CD14-positive monocyte (primary cell): ENCODE measurements at regions not wholly inside any gene's neighbourhood (a gene's known extent, or its start where the extent isn't known, plus 50 kb on each side); places are given as distances from the start of the nearest gene placed in this dataset.

ENCODE experiments used
- DNase-seq, 3 donors: peaks; one replicate each; pipeline ENCODE4 v3.0.0-alpha.2; 2011 to 2022
- H2AFZ ChIP-seq: 2 replicates; pipeline ENCODE4 v1.6.0; 2012; ENCODE audit warnings: mild to moderate bottlenecking, low read depth, low read length, inconsistent platforms; ENCODE audit not compliant: insufficient read depth, poor library complexity, severe bottlenecking
- H3K27ac ChIP-seq, 2 donors: 1 replicate in 1 of 2; 2 replicates in 1 of 2; pipeline ENCODE4 v1.5.1; 2012 to 2013; ENCODE audit warnings: low read length in 2 of 2, control low read depth in 1 of 2, inconsistent platforms in 1 of 2, low read depth in 1 of 2, mild to moderate bottlenecking in 1 of 2
- H3K27me3 ChIP-seq, 2 donors: one replicate each; pipeline versions ENCODE4 v1.6.0 to v1.6.1; 2011 to 2013; ENCODE audit warnings: low read length in 2 of 2; ENCODE audit not compliant: control insufficient read depth in 2 of 2, insufficient read depth in 2 of 2
- H3K36me3 ChIP-seq, 2 donors: replicated peaks in 1 of 2; 1 replicate in 1 of 2; 2 replicates in 1 of 2; pipeline versions ENCODE4 v1.5.1 to v1.6.1; 2012 to 2013; ENCODE audit warnings: low read length in 2 of 2, control low read depth in 1 of 2, inconsistent platforms in 1 of 2, mild to moderate bottlenecking in 1 of 2; ENCODE audit not compliant: insufficient read depth in 2 of 2, control insufficient read depth in 1 of 2
- H3K4me1 ChIP-seq, 2 donors: 1 replicate in 1 of 2; 2 replicates in 1 of 2; pipeline versions ENCODE4 v1.5.1 to v1.6.1; 2012 to 2013; ENCODE audit warnings: low read length in 2 of 2, control low read depth in 1 of 2, inconsistent platforms in 1 of 2, mild to moderate bottlenecking in 1 of 2, moderate library complexity in 1 of 2; ENCODE audit not compliant: insufficient read depth in 2 of 2, control insufficient read depth in 1 of 2
- H3K4me2 ChIP-seq: replicated peaks from 2 replicates; pipeline ENCODE3; 2012; ENCODE audit warnings: low read length, moderate library complexity, mild to moderate bottlenecking; ENCODE audit not compliant: poor library complexity, severe bottlenecking; ENCODE audit errors: extremely low read depth
- H3K4me3 ChIP-seq, 3 experiments: fragments of 200-600 bp in 1 of 3; sonication (generic) in 1 of 3; replicated peaks in 1 of 3; 1 replicate in 2 of 3; 2 replicates in 1 of 3; pipeline ENCODE4 v1.5.1; 2011 to 2013; ENCODE audit warnings: low read length in 3 of 3, mild to moderate bottlenecking in 3 of 3, control low read depth in 2 of 3, low read depth in 2 of 3, inconsistent platforms in 1 of 3, moderate library complexity in 1 of 3
- H3K79me2 ChIP-seq: 2 replicates; pipeline ENCODE4 v1.6.0; 2012; ENCODE audit warnings: mild to moderate bottlenecking, control low read depth, inconsistent platforms, low read length, moderate library complexity; ENCODE audit not compliant: insufficient read depth
- H3K9ac ChIP-seq: 2 replicates; pipeline ENCODE4 v1.6.0; 2017; ENCODE audit warnings: low read length, mild to moderate bottlenecking; ENCODE audit not compliant: insufficient read depth, poor library complexity, severe bottlenecking
- H3K9me3 ChIP-seq, 2 donors: replicated peaks in 1 of 2; 1 replicate in 1 of 2; 2 replicates in 1 of 2; pipeline versions ENCODE4 v1.5.1 to v1.6.1; 2012 to 2013; ENCODE audit warnings: low read length in 2 of 2, control low read depth in 1 of 2; ENCODE audit not compliant: control insufficient read depth in 1 of 2, insufficient read depth in 1 of 2
- H4K20me1 ChIP-seq: 2 replicates; pipeline ENCODE4 v1.6.0; 2012; ENCODE audit warnings: mild to moderate bottlenecking, low read length, control low read depth, moderate library complexity; ENCODE audit not compliant: insufficient read depth
- H3K27ac Mint-ChIP-seq, 7 donors: one replicate each; pipeline ENCODE4 v1.8.0; 2020; ENCODE audit warnings: mild to moderate bottlenecking in 7 of 7, mixed read lengths in 7 of 7, moderate library complexity in 6 of 7, inconsistent platforms in 2 of 7
- H3K27me3 Mint-ChIP-seq, 3 donors: one replicate each; pipeline ENCODE4 v1.8.0; 2021 to 2022; ENCODE audit warnings: low read depth in 3 of 3, mild to moderate bottlenecking in 3 of 3, mixed read lengths in 3 of 3, moderate library complexity in 3 of 3, inconsistent platforms in 1 of 3
- H3K36me3 Mint-ChIP-seq, 2 donors: one replicate each; pipeline ENCODE4 v1.8.0; 2020; ENCODE audit warnings: mixed read lengths in 2 of 2, inconsistent platforms in 1 of 2, mild to moderate bottlenecking in 1 of 2
- H3K4me1 Mint-ChIP-seq: one replicate; pipeline ENCODE4 v1.8.0; 2020; ENCODE audit warnings: mild to moderate bottlenecking, mixed read lengths
- H3K4me3 Mint-ChIP-seq, 2 donors: one replicate each; pipeline ENCODE4 v1.8.0; 2020; ENCODE audit warnings: mild to moderate bottlenecking in 2 of 2, mixed read lengths in 2 of 2, moderate library complexity in 1 of 2
- H3K9me3 Mint-ChIP-seq, 7 donors: one replicate each; pipeline ENCODE4 v1.8.0; 2020 to 2022; ENCODE audit warnings: mixed read lengths in 7 of 7, mild to moderate bottlenecking in 6 of 7, moderate library complexity in 6 of 7, inconsistent platforms in 2 of 7
- WGBS: methylation state at CpG from one replicate; pipeline ENCODE4 v1.1.5; 2013; ENCODE audit warnings: missing lambda C conversion rate; ENCODE audit not compliant: insufficient coverage; 5-methylcytosine and 5-hydroxymethylcytosine counted together
- intact Hi-C, 2 donors: fragments of 100-400 bp; cut with micrococcal nuclease; formaldehyde crosslinking; loops; one replicate each; pipeline versions ENCODE4 v1.15.0 to v1.15.1; 2023
- TF ChIP-seq, protein P1 (sequence below): fragments of 200-600 bp; IDR thresholded peaks from one replicate; pipeline ENCODE4 v1.8.0; 2022; ENCODE audit warnings: antibody characterized with exemption, mild to moderate bottlenecking

DNA sequence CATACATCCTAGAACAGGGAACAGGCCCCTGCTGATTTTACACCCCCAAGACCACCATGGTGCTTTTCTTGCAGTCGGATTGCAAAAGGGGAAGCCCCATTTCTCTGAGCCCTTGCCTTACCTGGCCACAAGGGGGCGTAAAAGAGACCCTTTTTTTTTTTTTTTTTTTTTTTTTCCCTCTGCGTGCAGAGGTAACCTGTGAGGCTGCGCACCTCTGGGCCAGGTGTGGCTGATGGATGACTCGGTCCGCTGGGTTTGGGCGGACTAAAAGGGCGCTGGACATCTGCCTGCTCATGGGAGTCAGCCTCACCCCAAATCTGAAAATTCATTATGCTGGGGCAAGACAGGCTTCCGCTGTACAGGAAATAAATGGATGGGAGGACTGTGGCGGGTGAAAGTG, 281.0 kb downstream of the CBLN1 start:
- Histone ChIP-seq H2AFZ (no peak overlapping the region), H3K4me1 (no peaks in the 10 kb centered on the region), H3K27me3 (no peaks in the 10 kb centered on the region), H3K9me3 (no peaks in the 10 kb centered on the region), H3K27ac (no peak overlapping the region), H3K36me3 (no peaks in the 10 kb centered on the region), H3K9ac (no peak overlapping the region), H3K79me2 (no peaks in the 10 kb centered on the region), H3K4me3 (no peak overlapping the region), H4K20me1 (no peaks in the 10 kb centered on the region), H3K4me2 (no peak overlapping the region)
- Mint-ChIP-seq H3K27ac (no peak overlapping the region), H3K36me3 (no peaks in the 10 kb centered on the region), H3K4me1 (no peaks in the 10 kb centered on the region), H3K9me3 (no peaks in the 10 kb centered on the region), H3K4me3 (no peak overlapping the region), H3K27me3 (peaks cover 1 to 3% (median 3%) of the 10 kb centered on the region in 3 donors)
- DNase-seq, result no peak
- 8% methylated on average over 4 of the region's 10 CpGs for whole genome bisulfite sequencing
- intact Hi-C loops, result no loop called here
- TF ChIP-seq, protein P1, sequence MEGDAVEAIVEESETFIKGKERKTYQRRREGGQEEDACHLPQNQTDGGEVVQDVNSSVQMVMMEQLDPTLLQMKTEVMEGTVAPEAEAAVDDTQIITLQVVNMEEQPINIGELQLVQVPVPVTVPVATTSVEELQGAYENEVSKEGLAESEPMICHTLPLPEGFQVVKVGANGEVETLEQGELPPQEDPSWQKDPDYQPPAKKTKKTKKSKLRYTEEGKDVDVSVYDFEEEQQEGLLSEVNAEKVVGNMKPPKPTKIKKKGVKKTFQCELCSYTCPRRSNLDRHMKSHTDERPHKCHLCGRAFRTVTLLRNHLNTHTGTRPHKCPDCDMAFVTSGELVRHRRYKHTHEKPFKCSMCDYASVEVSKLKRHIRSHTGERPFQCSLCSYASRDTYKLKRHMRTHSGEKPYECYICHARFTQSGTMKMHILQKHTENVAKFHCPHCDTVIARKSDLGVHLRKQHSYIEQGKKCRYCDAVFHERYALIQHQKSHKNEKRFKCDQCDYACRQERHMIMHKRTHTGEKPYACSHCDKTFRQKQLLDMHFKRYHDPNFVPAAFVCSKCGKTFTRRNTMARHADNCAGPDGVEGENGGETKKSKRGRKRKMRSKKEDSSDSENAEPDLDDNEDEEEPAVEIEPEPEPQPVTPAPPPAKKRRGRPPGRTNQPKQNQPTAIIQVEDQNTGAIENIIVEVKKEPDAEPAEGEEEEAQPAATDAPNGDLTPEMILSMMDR, result peak; percentile 37

GRCh38 chr16:48999508-48999907, 282.1 kb downstream of the CBLN1 start:
- H3K27ac ChIP-seq, result no peak overlapping the region
- DNase-seq, result no peak
- 69% methylated on average over 5 of the region's 5 CpGs for WGBS
- no peaks in the 10 kb centered on the region for H4K20me1 ChIP-seq
- TF ChIP-seq, protein P1, result no peak
- no peak overlapping the region for H2AFZ ChIP-seq
- no peaks in the 10 kb centered on the region for H3K79me2 ChIP-seq
- no peaks in the 10 kb centered on the region for H3K36me3 ChIP-seq
- Mint-ChIP-seq H3K36me3 (no peaks in the 10 kb centered on the region), H3K9me3 (no peaks in the 10 kb centered on the region), H3K27ac (no peak overlapping the region), H3K4me3 (no peak overlapping the region), H3K4me1 (no peaks in the 10 kb centered on the region), H3K27me3 (peaks cover 1 to 3% (median 3%) of the 10 kb centered on the region in 3 donors)
- H3K4me3 ChIP-seq, result no peak overlapping the region
- H3K4me2 ChIP-seq, result no peak overlapping the region
- H3K9me3 ChIP-seq, result no peaks in the 10 kb centered on the region
- H3K4me1 ChIP-seq, result no peaks in the 10 kb centered on the region
- no peaks in the 10 kb centered on the region for H3K27me3 ChIP-seq
- no peak overlapping the region for H3K9ac ChIP-seq
- intact Hi-C loops, result no loop called here
